ENCODE measurements at regions not wholly inside any gene's neighbourhood (a gene's known extent, or its start where the extent isn't known, plus 50 kb on each side); places are given as distances from the start of the nearest gene placed in this dataset.
A peak's percentile ranks its signal among the peaks of the same experiment; 100 is the strongest.
"Not testable (repeated sequence)": the region's sequence is repeated elsewhere in the genome, so short reads cannot be mapped to it uniquely, and the experiment has no call there.

GRCh38 chr7:9404386-9404785 lies 971.0 kb downstream of the NXPH1 start:
- not testable (repeated sequence) for DNase-seq (ENCODE audit: low read depth in 4 of 4, low spot score in 3 of 4)

- DNase-seq (ENCODE audit: low read depth in 4 of 4, low spot score in 3 of 4): no peak
Observed at GRCh38 chr7:9407816-9408215, 974.4 kb downstream of the NXPH1 start.

DNA sequence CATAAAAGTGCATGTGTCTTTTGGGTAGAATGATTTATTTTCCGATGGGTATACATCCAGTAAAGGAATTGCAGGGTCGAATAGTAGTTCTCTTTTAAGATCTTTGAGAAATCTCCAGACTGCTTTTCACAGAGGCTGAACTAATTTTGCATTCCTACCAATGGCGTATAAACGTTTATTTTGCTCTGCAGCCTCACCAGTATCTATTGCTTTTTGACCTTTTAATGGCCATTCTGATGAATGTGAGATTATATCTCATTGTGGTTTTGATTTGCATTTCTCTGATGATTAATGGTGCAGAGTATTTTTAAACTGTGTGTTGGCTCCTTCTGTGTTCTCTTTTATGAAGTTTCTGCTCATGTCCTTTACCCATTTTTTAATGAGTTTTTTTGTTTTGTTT lies 1020.1 kb downstream of the NXPH1 start:
- DNase-seq (ENCODE audit: low read depth in 4 of 4, low spot score in 3 of 4): no peak

DNA sequence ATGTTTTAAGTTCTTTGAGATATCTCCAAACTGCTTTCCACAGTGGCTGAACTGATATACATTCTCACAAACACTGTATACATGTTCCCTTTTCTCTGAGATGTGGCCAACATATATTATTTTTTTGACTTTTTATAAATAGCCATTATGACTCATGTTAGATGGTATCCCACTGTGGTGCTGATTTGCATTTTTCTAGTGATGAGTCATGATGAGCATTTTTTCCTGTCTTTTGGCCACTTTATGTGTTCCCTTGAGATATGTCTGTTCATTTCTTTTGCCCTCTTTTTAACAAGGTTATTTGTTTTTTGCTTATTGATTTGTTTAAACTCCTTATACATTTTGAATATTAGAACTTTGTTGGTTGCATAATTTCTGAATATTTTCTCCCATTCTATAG lies 1055.1 kb downstream of the NXPH1 start:
- DNase-seq (ENCODE audit: low read depth in 4 of 4, low spot score in 3 of 4): no peak

DNA sequence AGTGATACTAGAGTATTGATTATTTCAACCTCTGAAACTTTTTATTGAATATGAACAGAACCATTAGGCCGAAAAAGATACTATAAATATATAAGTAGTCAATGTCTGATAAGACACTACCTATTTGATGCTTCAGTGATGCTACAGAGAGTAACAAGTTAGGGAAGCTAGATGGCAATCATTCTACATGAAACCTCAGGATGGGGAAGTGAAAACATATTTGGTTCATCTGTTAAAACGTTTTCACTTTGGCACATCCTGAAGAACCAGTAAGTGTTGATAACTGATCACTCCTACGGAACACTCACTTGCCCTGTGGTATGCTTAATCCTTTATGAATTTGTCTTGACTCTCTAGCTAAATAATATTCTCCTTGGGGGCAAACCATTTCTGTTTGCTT lies 1064.9 kb downstream of the NXPH1 start:
- DNase-seq (ENCODE audit: low read depth in 4 of 4, low spot score in 3 of 4): no peak

GRCh38 chr7:9502269-9502668 lies 1068.9 kb downstream of the NXPH1 start:
- no peak for DNase-seq (ENCODE audit: low read depth in 4 of 4, low spot score in 3 of 4)

- DNase-seq (ENCODE audit: low read depth in 4 of 4, low spot score in 3 of 4): no peak
Observed at GRCh38 chr7:9504678-9505077, 1071.3 kb downstream of the NXPH1 start.

GRCh38 chr7:9505516-9505915 lies 1072.1 kb downstream of the NXPH1 start:
- no peak for DNase-seq (ENCODE audit: low read depth in 4 of 4, low spot score in 3 of 4)

- DNase-seq (ENCODE audit: low read depth in 4 of 4, low spot score in 3 of 4): peak in 1 of 4 donors; percentile 10
Observed at GRCh38 chr7:9507290-9507689, 1073.9 kb downstream of the NXPH1 start.

DNA sequence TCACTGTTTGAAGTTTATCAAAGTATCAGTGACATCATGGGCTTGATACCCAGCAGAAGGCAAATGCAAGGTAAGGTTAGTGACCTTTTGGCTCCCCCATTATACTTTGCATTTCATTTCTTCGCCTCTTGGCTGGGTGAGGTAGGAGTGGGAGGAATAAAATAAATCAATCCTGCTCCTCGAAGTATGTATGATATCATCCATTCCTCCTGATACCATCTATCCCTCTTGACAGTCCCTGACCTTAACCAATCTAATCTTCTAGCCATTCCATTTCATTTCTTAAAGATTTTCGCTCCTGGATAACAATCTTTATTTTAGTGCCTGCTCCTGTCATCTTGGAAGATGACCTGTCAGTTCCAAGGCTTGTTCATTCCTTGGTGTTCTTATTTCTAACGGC lies 1083.3 kb downstream of the NXPH1 start:
- DNase-seq (ENCODE audit: low read depth in 4 of 4, low spot score in 3 of 4): no peak

DNA sequence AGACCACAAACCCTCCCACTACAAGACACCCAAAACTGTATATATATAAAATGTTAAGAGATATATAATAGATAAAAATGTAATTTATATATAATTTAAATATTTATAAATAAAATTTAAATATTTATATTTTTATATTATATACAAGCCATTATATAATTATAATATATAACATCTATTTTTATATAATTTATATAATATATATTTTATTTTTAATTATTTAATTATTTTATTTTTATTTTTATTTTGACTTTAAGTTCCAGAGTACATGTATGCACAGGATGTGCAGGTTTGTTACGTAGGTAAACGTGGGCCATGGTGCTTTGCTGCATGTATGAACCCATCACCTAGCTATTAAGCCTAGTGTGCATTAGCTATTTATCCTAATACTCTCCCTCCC lies 1090.2 kb downstream of the NXPH1 start:
- DNase-seq (ENCODE audit: low read depth in 4 of 4, low spot score in 3 of 4): no peak

- not testable (repeated sequence) for DNase-seq (ENCODE audit: low read depth in 4 of 4, low spot score in 3 of 4)
Observed at GRCh38 chr7:9552431-9552830, 1119.0 kb downstream of the NXPH1 start.

DNA sequence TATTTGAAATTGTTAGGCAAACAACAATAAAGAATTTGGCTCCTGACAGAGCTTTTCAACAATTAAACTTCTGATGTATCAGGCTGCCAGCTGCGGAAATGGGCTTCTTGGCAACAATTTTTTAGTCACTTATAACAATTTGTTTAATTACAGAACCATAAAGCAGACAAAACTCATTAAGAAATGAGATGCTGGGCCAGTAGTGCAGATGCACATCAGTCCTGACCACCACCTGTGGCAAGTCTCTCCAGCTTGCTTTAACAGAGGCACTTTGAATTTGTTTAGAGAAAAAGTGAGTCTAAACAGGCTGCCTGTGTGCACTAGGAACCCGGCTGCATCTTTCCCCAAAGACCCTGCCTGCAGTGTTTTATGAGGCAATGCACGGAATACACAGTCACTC lies 1124.4 kb downstream of the NXPH1 start:
- DNase-seq (ENCODE audit: low read depth in 4 of 4, low spot score in 3 of 4): no peak

DNA sequence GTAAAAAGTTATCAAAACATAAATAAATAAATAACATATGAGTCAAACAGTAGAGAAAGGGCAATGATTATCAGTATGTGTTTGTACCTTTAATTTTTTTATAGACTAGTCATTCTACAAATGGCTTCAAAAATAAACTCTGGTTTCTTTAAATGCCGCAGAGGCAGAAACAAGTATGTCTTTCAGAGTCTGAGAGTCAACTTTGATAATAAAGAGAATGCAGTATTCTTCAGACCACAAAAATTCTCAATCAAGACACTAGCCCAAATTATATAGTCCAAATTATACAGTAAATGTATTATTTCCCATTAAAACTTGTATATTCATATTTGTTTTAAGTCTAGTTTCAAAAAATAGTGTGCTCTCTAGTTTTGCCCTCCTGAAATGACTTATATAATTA lies 1142.3 kb downstream of the NXPH1 start:
- DNase-seq (ENCODE audit: low read depth in 4 of 4, low spot score in 3 of 4): no peak

- DNase-seq (ENCODE audit: low read depth in 4 of 4, low spot score in 3 of 4): no peak
Observed at GRCh38 chr7:9582824-9583223, 1149.4 kb downstream of the NXPH1 start.

DNA sequence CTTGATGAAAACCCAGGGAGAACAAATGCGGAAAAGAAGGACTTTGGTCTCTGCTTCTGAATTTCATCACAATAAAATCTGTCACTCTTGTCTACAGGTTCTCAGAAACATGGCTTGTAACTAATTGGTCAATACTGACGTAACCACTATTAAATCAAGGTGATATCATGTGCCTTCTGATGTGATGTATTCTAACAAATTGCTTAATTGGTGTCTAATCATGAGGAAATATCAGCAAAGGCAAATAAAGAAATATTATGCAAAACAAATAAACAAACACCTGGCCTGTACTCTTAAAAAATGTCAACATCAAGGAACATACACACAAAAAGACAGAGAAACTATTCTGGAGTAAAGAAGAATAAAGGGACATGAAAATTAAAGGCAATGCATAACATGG lies 1165.0 kb downstream of the NXPH1 start:
- no peak for DNase-seq (ENCODE audit: low read depth in 4 of 4, low spot score in 3 of 4)

GRCh38 chr7:9600974-9601373 lies 1167.6 kb downstream of the NXPH1 start:
- no peak for DNase-seq (ENCODE audit: low read depth in 4 of 4, low spot score in 3 of 4)

DNA sequence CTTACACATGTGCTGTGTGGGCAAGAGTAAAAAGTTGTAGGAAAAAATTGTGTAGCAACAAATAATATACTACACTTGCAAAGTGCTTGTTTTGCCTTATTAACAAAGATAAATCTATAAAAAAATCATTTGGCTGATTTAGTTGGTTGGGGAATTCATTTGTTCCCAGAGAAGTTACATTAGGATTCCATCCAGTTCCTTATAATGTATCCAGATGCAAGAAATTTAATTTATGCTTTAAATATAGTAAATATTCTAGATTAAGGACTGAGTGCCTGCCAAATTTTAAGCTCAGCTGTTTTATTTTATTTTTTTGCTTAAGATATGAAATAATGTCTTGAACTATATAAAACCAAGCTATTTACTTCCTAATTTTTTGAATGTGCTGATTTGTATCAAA lies 1169.9 kb downstream of the NXPH1 start:
- DNase-seq (ENCODE audit: low read depth in 4 of 4, low spot score in 3 of 4): no peak

DNA sequence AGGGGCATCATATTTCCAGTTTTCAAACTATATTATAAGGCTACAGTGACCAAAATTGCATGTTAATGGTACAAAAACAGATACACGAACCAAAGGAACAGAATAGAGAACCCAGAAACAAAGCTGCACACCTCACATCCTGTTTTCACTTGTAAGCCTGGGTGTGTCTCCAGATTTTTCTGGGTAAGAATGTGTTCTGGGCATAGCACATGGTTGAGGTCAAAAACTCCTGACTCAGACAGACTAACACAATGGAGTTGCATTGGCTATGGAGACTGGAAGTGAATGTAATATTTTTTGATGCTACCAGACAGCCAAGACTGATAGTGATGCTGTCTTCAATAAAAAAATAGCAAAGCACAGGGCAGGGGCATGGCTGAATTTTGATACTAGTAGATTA lies 1175.2 kb downstream of the NXPH1 start:
- no peak for DNase-seq (ENCODE audit: low read depth in 4 of 4, low spot score in 3 of 4)

GRCh38 chr7:9620899-9621298 lies 1187.5 kb downstream of the NXPH1 start:
- DNase-seq (ENCODE audit: low read depth in 4 of 4, low spot score in 3 of 4): not testable (repeated sequence)

DNA sequence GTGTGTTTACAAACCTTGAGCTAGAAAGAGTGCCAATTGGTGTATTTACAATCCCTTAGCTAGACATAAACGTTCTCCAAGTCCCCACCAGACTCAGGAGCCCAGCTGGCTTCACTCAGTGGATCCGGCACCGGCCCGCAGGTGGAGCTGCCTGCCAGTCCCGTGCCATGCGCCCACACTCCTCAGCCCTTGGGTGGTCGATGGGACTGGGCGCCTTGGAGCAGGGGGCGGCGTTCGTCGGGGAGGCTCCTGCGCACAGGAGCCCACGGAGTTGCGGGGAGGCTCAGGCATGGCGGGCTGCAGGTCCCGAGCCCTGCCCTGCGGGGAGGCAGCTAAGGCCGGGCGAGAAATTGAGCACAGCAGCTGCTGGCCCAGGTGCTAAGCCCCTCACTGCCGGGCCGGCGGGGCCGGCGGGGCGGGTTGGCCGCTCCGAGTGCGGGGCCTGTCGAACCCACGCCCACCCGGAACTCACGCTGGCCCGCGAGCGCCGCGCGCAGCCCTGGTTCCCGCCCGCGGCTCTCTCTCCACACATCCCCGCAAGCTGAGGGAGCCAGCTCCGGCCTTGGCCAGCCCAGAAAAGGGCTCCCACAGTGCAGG lies 1188.0 kb downstream of the NXPH1 start:
- DNase-seq (ENCODE audit: low read depth in 4 of 4, low spot score in 3 of 4): not testable (repeated sequence)

DNA sequence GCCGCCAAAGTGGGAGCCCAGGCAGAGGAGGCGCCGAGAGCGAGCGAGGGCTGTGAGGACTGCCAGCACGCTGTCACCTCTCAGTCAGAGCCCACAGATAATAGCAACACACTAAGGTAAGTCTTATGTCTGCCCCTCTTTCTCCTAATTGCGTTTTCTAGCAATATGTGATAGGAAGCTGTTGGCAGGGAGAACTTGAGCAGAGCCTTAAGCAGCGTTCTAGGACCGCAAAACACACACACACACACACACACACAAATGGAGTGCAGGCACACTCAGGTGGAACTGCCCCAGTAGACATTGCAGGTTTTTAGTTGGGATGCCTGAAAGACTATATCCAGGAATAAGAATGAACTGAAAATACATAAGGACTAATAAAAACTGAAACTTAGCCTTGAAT lies 1188.5 kb downstream of the NXPH1 start:
- DNase-seq (ENCODE audit: low read depth in 4 of 4, low spot score in 3 of 4): no peak

DNA sequence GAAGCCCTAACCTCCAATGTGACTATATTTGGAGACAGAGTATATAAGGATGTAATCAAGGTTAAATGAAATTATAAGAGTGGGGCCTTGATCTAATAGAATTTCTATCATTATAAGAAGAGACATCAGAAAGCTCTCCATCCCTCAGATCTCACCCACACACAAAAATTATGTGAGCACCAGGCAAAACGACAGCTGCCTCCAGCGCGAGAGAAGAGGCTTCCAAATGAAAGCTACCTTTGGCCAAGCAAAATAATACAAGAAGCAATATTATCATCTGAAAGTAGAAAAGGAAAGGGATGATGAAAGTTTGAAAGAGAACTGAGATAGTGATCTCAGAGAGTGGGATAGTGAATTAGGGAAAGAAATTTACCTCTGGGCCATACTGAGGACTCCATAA lies 1192.5 kb downstream of the NXPH1 start:
- DNase-seq (ENCODE audit: low read depth in 4 of 4, low spot score in 3 of 4): no peak

Measured in right renal pelvis (tissue), 4 donors.